ENCODE measurements at regions not wholly inside any gene's neighbourhood (a gene's known extent, or its start where the extent isn't known, plus 50 kb on each side); places are given as distances from the start of the nearest gene placed in this dataset.

- TF ChIP-seq, protein P1, sequence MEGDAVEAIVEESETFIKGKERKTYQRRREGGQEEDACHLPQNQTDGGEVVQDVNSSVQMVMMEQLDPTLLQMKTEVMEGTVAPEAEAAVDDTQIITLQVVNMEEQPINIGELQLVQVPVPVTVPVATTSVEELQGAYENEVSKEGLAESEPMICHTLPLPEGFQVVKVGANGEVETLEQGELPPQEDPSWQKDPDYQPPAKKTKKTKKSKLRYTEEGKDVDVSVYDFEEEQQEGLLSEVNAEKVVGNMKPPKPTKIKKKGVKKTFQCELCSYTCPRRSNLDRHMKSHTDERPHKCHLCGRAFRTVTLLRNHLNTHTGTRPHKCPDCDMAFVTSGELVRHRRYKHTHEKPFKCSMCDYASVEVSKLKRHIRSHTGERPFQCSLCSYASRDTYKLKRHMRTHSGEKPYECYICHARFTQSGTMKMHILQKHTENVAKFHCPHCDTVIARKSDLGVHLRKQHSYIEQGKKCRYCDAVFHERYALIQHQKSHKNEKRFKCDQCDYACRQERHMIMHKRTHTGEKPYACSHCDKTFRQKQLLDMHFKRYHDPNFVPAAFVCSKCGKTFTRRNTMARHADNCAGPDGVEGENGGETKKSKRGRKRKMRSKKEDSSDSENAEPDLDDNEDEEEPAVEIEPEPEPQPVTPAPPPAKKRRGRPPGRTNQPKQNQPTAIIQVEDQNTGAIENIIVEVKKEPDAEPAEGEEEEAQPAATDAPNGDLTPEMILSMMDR (IDR thresholded peaks at IDR 0.05) = no peak
- TF ChIP-seq POLR2A (IDR thresholded peaks at IDR 0.05) = no peak
Observed at GRCh38 chr18:73780218-73780617, 367.4 kb downstream of the FBXO15 start.

Measured in thyroid gland (tissue), 4 donors.